ENCODE measurements at regions not wholly inside any gene's neighbourhood (a gene's known extent, or its start where the extent isn't known, plus 50 kb on each side); places are given as distances from the start of the nearest gene placed in this dataset.

- no peak for DNase-seq
- TF ChIP-seq EZH2 (optimal IDR thresholded peaks at IDR 0.05; ENCODE audit: low read depth, low read length) (no peak), CTCF (IDR thresholded peaks at IDR 0.05; ENCODE audit: low read length) (no peak), EZH2phosphoT487 (IDR thresholded peaks at IDR 0.05; ENCODE audit: low read length) (no peak)
- no peaks in the 10 kb centered on the region for H3F3A ChIP-seq (ENCODE audit: insufficient read depth, low read length)
- H3K27me3 ChIP-seq (replicated peaks; ENCODE audit: insufficient read depth, low read length) = no peaks in the 10 kb centered on the region
- H3K9me2 ChIP-seq (replicated peaks; ENCODE audit: insufficient read depth, low read length) = no peaks in the 10 kb centered on the region
- no peaks in the 10 kb centered on the region for H3K9me3 ChIP-seq (replicated peaks; ENCODE audit: insufficient read depth, low read length)
- H3K4me2 ChIP-seq (ENCODE audit: low read depth, low read length) = no peak overlapping the region
- no peak overlapping the region for H3K4me3 ChIP-seq (ENCODE audit: low read length)
- no peaks in the 10 kb centered on the region for H3K79me2 ChIP-seq (ENCODE audit: low read length)
- no peaks in the 10 kb centered on the region for H4K20me1 ChIP-seq (ENCODE audit: insufficient read depth, low read length)
- no peak overlapping the region for H3K27ac ChIP-seq (ENCODE audit: low read length)
- H3K9ac ChIP-seq (ENCODE audit: low read length) = no peak overlapping the region
- H3K4me1 ChIP-seq (ENCODE audit: low read length) = no peaks in the 10 kb centered on the region
- H2AFZ ChIP-seq (ENCODE audit: low read length) = no peak overlapping the region
- no peaks in the 10 kb centered on the region for H3K36me3 ChIP-seq (replicated peaks; ENCODE audit: insufficient read depth, low read length)
Measured at GRCh38 chr2:128496700-128497099, 178.0 kb upstream of the HS6ST1 start.

- Histone ChIP-seq H3K4me3 (ENCODE audit: low read length) (no peak overlapping the region), H3F3A (ENCODE audit: insufficient read depth, low read length) (no peaks in the 10 kb centered on the region), H3K27me3 (replicated peaks; ENCODE audit: insufficient read depth, low read length) (no peaks in the 10 kb centered on the region), H3K9ac (ENCODE audit: low read length) (no peak overlapping the region), H3K27ac (ENCODE audit: low read length) (no peak overlapping the region), H3K79me2 (ENCODE audit: low read length) (no peaks in the 10 kb centered on the region), H3K4me1 (ENCODE audit: low read length) (no peaks in the 10 kb centered on the region), H2AFZ (ENCODE audit: low read length) (no peak overlapping the region), H3K36me3 (replicated peaks; ENCODE audit: insufficient read depth, low read length) (no peaks in the 10 kb centered on the region), H3K9me3 (replicated peaks; ENCODE audit: insufficient read depth, low read length) (no peaks in the 10 kb centered on the region), H3K4me2 (ENCODE audit: low read depth, low read length) (no peak overlapping the region), H3K9me2 (replicated peaks; ENCODE audit: insufficient read depth, low read length) (no peaks in the 10 kb centered on the region), H4K20me1 (ENCODE audit: insufficient read depth, low read length) (no peaks in the 10 kb centered on the region)
- no peak for DNase-seq
- no peak for TF ChIP-seq EZH2 (optimal IDR thresholded peaks at IDR 0.05; ENCODE audit: low read depth, low read length)
- no peak for TF ChIP-seq EZH2phosphoT487 (IDR thresholded peaks at IDR 0.05; ENCODE audit: low read length)
- no peak for TF ChIP-seq CTCF (IDR thresholded peaks at IDR 0.05; ENCODE audit: low read length)
Measured at GRCh38 chr2:128497461-128497860, 178.8 kb upstream of the HS6ST1 start.

GRCh38 chr2:128498086-128498485 lies 179.4 kb upstream of the HS6ST1 start:
- Histone ChIP-seq H3K9me3 (replicated peaks; ENCODE audit: insufficient read depth, low read length) (no peaks in the 10 kb centered on the region), H3K9ac (ENCODE audit: low read length) (no peak overlapping the region), H3K4me1 (ENCODE audit: low read length) (no peaks in the 10 kb centered on the region), H3K27ac (ENCODE audit: low read length) (no peak overlapping the region), H3K4me2 (ENCODE audit: low read depth, low read length) (no peak overlapping the region), H3K79me2 (ENCODE audit: low read length) (no peaks in the 10 kb centered on the region), H2AFZ (ENCODE audit: low read length) (no peak overlapping the region), H3F3A (ENCODE audit: insufficient read depth, low read length) (no peaks in the 10 kb centered on the region), H4K20me1 (ENCODE audit: insufficient read depth, low read length) (no peaks in the 10 kb centered on the region), H3K36me3 (replicated peaks; ENCODE audit: insufficient read depth, low read length) (no peaks in the 10 kb centered on the region), H3K4me3 (ENCODE audit: low read length) (no peak overlapping the region), H3K27me3 (replicated peaks; ENCODE audit: insufficient read depth, low read length) (no peaks in the 10 kb centered on the region), H3K9me2 (replicated peaks; ENCODE audit: insufficient read depth, low read length) (no peaks in the 10 kb centered on the region)
- TF ChIP-seq EZH2phosphoT487 (IDR thresholded peaks at IDR 0.05; ENCODE audit: low read length) = no peak
- no peak for TF ChIP-seq EZH2 (optimal IDR thresholded peaks at IDR 0.05; ENCODE audit: low read depth, low read length)
- TF ChIP-seq CTCF (IDR thresholded peaks at IDR 0.05; ENCODE audit: low read length) = no peak
- no peak for DNase-seq
